ENCODE measurements at regions not wholly inside any gene's neighbourhood (a gene's known extent, or its start where the extent isn't known, plus 50 kb on each side); places are given as distances from the start of the nearest gene placed in this dataset.

- Histone ChIP-seq H3K4me3 (ENCODE audit: low read depth in 1 of 3, low read length in 3 of 3) (no peak overlapping the region), H3K27me3 (ENCODE audit: control insufficient read depth in 4 of 4, insufficient read depth in 4 of 4, low read length in 3 of 4) (no peaks in the 10 kb centered on the region), H3K4me1 (ENCODE audit: control insufficient read depth in 4 of 4, insufficient read depth in 4 of 4, low read length in 3 of 4) (no peaks in the 10 kb centered on the region), H3K36me3 (ENCODE audit: control insufficient read depth in 4 of 4, insufficient read depth in 3 of 4, low read depth in 1 of 4, low read length in 3 of 4) (no peaks in the 10 kb centered on the region), H3K27ac (ENCODE audit: low read depth in 1 of 2, low read length in 2 of 2) (no peak overlapping the region), H3K9me3 (ENCODE audit: control insufficient read depth in 4 of 4, low read length in 3 of 4) (peaks cover 0 to 5% (median under 1%) of the 10 kb centered on the region in 4 donors), H3K9ac (ENCODE audit: low read depth in 1 of 2, low read length in 2 of 2) (no peak overlapping the region)
- 80% methylated on average over 1 of the region's 1 CpG for WGBS
- TF ChIP-seq ATF3 (IDR thresholded peaks at IDR 0.05), result no peak
- no peak for TF ChIP-seq EGR1 (IDR thresholded peaks at IDR 0.05; ENCODE audit: low read depth in 2 of 2)
- TF ChIP-seq FOXA2 (IDR thresholded peaks at IDR 0.05), result no peak
- no peak for TF ChIP-seq JUND (IDR thresholded peaks at IDR 0.05)
- TF ChIP-seq HNF4A (conservative IDR thresholded peaks at IDR 0.05), result no peak
- TF ChIP-seq RXRA (IDR thresholded peaks at IDR 0.05), result no peak
- no peak for TF ChIP-seq YY1 (IDR thresholded peaks at IDR 0.05)
- no peak for TF ChIP-seq TAF1 (conservative IDR thresholded peaks at IDR 0.05)
- TF ChIP-seq FOXA1 (IDR thresholded peaks at IDR 0.05), result no peak
- TF ChIP-seq ZBTB33 (IDR thresholded peaks at IDR 0.05), result no peak
- TF ChIP-seq RAD21 (IDR thresholded peaks at IDR 0.05), result no peak
- no peak for TF ChIP-seq HNF4G (IDR thresholded peaks at IDR 0.05)
- no peak for TF ChIP-seq SP1 (IDR thresholded peaks at IDR 0.05)
- TF ChIP-seq REST (IDR thresholded peaks at IDR 0.05), result no peak
- DNase-seq (ENCODE audit: low spot score), result no peak
Measured at GRCh38 chr13:47764817-47765216, 236.3 kb downstream of the SUCLA2 start.

- 68% methylated on average over 4 of the region's 4 CpGs for WGBS
- DNase-seq (ENCODE audit: low spot score), result no peak
- Histone ChIP-seq H3K4me1 (ENCODE audit: control insufficient read depth in 4 of 4, insufficient read depth in 4 of 4, low read length in 3 of 4) (no peaks in the 10 kb centered on the region), H3K27ac (ENCODE audit: low read depth in 1 of 2, low read length in 2 of 2) (no peak overlapping the region), H3K27me3 (ENCODE audit: control insufficient read depth in 4 of 4, insufficient read depth in 4 of 4, low read length in 3 of 4) (no peaks in the 10 kb centered on the region), H3K4me3 (ENCODE audit: low read depth in 1 of 3, low read length in 3 of 3) (no peak overlapping the region), H3K36me3 (ENCODE audit: control insufficient read depth in 4 of 4, insufficient read depth in 3 of 4, low read depth in 1 of 4, low read length in 3 of 4) (no peaks in the 10 kb centered on the region), H3K9ac (ENCODE audit: low read depth in 1 of 2, low read length in 2 of 2) (no peak overlapping the region), H3K9me3 (ENCODE audit: control insufficient read depth in 4 of 4, low read length in 3 of 4) (no peaks in the 10 kb centered on the region)
- TF ChIP-seq NR2F2 (IDR thresholded peaks at IDR 0.05) (no peak), REST (IDR thresholded peaks at IDR 0.05) (no peak), HNF4G (IDR thresholded peaks at IDR 0.05) (no peak), ZBTB33 (IDR thresholded peaks at IDR 0.05) (no peak), RAD21 (IDR thresholded peaks at IDR 0.05) (no peak), FOXA1 (IDR thresholded peaks at IDR 0.05) (no peak), ATF3 (IDR thresholded peaks at IDR 0.05) (no peak), SP1 (IDR thresholded peaks at IDR 0.05) (no peak), RXRA (IDR thresholded peaks at IDR 0.05) (no peak), CTCF (IDR thresholded peaks at IDR 0.05; ENCODE audit: low read depth, low read length, missing input control) (no peak), GABPA (IDR thresholded peaks at IDR 0.05 in 1 of 2, conservative IDR thresholded peaks at IDR 0.05 in 1 of 2) (no peak)
Measured at GRCh38 chr13:47757466-47758080, 243.5 kb downstream of the SUCLA2 start.
